ENCODE measurements at regions not wholly inside any gene's neighbourhood (a gene's known extent, or its start where the extent isn't known, plus 50 kb on each side); places are given as distances from the start of the nearest gene placed in this dataset.

DNA sequence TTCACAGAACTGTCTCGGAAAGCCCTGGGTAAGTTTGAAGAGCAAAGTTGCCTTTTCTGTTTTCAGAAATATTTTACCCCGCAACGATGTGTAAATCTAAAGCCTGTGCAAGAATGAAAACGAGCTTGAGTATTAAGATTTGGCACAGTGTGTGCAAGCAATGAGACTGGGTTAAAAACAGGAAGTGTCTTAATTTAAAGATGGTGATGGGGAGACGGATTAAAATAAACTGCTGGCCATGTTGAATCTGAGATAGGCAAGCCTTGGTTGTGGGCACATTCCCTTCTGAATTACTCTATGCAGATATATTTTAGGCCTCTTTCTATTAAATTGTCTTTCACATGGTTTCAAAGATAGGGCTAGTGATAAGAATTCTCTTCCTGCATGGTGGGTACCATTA is 294.2 kb upstream of the DMRT1 start:
- no peak for TF ChIP-seq NFRKB (IDR thresholded peaks at IDR 0.05)
- TF ChIP-seq, protein P1, sequence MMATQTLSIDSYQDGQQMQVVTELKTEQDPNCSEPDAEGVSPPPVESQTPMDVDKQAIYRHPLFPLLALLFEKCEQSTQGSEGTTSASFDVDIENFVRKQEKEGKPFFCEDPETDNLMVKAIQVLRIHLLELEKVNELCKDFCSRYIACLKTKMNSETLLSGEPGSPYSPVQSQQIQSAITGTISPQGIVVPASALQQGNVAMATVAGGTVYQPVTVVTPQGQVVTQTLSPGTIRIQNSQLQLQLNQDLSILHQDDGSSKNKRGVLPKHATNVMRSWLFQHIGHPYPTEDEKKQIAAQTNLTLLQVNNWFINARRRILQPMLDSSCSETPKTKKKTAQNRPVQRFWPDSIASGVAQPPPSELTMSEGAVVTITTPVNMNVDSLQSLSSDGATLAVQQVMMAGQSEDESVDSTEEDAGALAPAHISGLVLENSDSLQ (IDR thresholded peaks at IDR 0.05) = no peak
- TF ChIP-seq FOXM1 (IDR thresholded peaks at IDR 0.05; ENCODE audit: borderline replicate concordance) = no peak
- no peak for TF ChIP-seq LEF1 (IDR thresholded peaks at IDR 0.05; ENCODE audit: borderline replicate concordance)
- TF ChIP-seq FOXA1 (IDR thresholded peaks at IDR 0.05) = no peak
- TF ChIP-seq FOXK2 (IDR thresholded peaks at IDR 0.05) = no peak
- TF ChIP-seq ELF4 (IDR thresholded peaks at IDR 0.05) = no peak
- TF ChIP-seq BHLHE40 (IDR thresholded peaks at IDR 0.05; ENCODE audit: borderline replicate concordance) = no peak
- no peak for TF ChIP-seq SUZ12 (IDR thresholded peaks at IDR 0.05)
- TF ChIP-seq SP1 (IDR thresholded peaks at IDR 0.05) = no peak
- TF ChIP-seq ZNF384 (IDR thresholded peaks at IDR 0.05) = no peak

Measured in HEK293T (cell line).